ENCODE measurements at regions not wholly inside any gene's neighbourhood (a gene's known extent, or its start where the extent isn't known, plus 50 kb on each side); places are given as distances from the start of the nearest gene placed in this dataset.

DNA sequence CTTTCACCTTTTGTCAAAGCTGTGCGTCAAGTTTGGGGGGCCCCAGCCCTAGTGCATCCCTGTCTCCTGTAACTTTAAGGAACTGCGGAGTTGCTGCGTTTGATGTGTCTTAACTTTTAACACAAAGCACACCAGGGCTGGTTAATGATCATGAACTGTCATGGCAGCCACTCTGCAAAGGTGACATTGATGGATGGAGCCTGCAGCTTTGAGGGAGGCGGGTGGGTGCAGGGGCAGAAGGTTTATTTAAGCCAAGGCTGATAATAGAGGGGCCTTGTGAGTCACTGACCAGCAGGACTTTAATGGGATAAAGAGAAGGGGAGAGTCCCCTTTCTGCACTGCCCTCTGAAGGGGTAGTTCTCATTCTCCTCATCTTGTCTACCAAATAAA, 190.2 kb upstream of the GATA6 start:
- ATAC-seq (no peak), DNase-seq (ENCODE audit: low read depth, low spot score) (no peak)
- Histone ChIP-seq H3K4me2 (ENCODE audit: low read length) (no peak overlapping the region), H3K36me3 (ENCODE audit: control insufficient read depth in 1 of 2, insufficient read depth in 2 of 2, low read length in 2 of 2) (no peaks in the 10 kb centered on the region), H3K27ac (ENCODE audit: low read depth, low read length) (no peak overlapping the region), H3K79me2 (ENCODE audit: insufficient read depth, low read length) (no peaks in the 10 kb centered on the region), H2AFZ (ENCODE audit: low read depth, low read length, poor library complexity, severe bottlenecking) (no peak overlapping the region), H3K27me3 (ENCODE audit: insufficient read depth, low read length) (no peaks in the 10 kb centered on the region), H3K9me3 (ENCODE audit: control insufficient read depth in 1 of 2, insufficient read depth in 1 of 2, low read depth in 1 of 2, low read length in 2 of 2) (no peaks in the 10 kb centered on the region), H3K4me3 (replicated peaks in 1 of 2; ENCODE audit: low read depth in 1 of 2, low read length in 2 of 2) (no peak overlapping the region), H3K9ac (ENCODE audit: low read length) (no peak overlapping the region), H4K20me1 (ENCODE audit: insufficient read depth) (no peaks in the 10 kb centered on the region), H3K9me2 (ENCODE audit: insufficient read depth) (no peaks in the 10 kb centered on the region), H3K4me1 (ENCODE audit: control insufficient read depth in 1 of 2, insufficient read depth in 2 of 2, low read length in 2 of 2) (no peaks in the 10 kb centered on the region)
- POLR2A ChIA-PET, result no interaction called here
- BruUV-seq (replicated peaks), result no TSS peak
- intact Hi-C loops (cut with micrococcal nuclease), result no loop called here
- CTCF ChIA-PET, result no interaction called here
- RAD21 ChIA-PET (ENCODE audit: low non-redundant PET in 1 of 2, low total read pairs in 2 of 2, uncharacterized antibody in 2 of 2, unreplicated experiment in 2 of 2), result no interaction called here
- TF ChIP-seq ZNF274 (IDR thresholded peaks at IDR 0.05; ENCODE audit: low read depth, low read length) (no peak), ZFX (IDR thresholded peaks at IDR 0.05) (no peak), ELF1 (IDR thresholded peaks at IDR 0.05; ENCODE audit: borderline replicate concordance, low read depth) (no peak), CBX3 (IDR thresholded peaks at IDR 0.05; ENCODE audit: low read depth) (no peak), EZH2 (IDR thresholded peaks at IDR 0.05) (no peak), SRF (IDR thresholded peaks at IDR 0.05; ENCODE audit: low read depth) (no peak), CEBPB (IDR thresholded peaks at IDR 0.05; ENCODE audit: low read depth) (no peak)
- TF ChIP-seq, protein P1, sequence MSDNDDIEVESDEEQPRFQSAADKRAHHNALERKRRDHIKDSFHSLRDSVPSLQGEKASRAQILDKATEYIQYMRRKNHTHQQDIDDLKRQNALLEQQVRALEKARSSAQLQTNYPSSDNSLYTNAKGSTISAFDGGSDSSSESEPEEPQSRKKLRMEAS (IDR thresholded peaks at IDR 0.05), result no peak

DNA sequence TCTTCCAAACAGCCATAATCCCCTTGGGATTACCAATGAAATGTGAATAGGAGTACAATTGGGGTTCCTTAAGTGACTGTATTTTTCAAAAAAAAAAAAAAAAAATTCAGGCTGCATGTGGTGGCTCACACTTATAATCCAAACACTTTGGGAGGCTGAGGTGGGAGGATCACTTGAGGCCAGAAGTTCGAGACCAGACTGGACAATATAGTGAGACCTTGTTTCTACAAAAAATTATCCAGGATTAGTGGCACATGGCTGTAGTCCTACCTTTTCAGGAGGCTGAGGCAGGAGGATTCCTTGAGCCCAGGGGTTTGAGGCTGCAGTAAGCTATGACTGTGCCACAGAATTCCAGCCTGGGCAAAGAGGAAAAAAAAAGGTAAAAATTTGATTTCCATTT, 189.6 kb upstream of the GATA6 start:
- H2AFZ ChIP-seq (ENCODE audit: low read depth, low read length, poor library complexity, severe bottlenecking), result no peak overlapping the region
- DNase-seq (ENCODE audit: low read depth, low spot score), result no peak
- H3K9me2 ChIP-seq (ENCODE audit: insufficient read depth), result no peaks in the 10 kb centered on the region
- RAD21 ChIA-PET (ENCODE audit: low non-redundant PET in 1 of 2, low total read pairs in 2 of 2, uncharacterized antibody in 2 of 2, unreplicated experiment in 2 of 2), result no interaction called here
- H3K4me2 ChIP-seq (ENCODE audit: low read length), result no peak overlapping the region
- intact Hi-C loops (cut with micrococcal nuclease), result no loop called here
- H3K4me1 ChIP-seq (ENCODE audit: control insufficient read depth in 1 of 2, insufficient read depth in 2 of 2, low read length in 2 of 2), result no peaks in the 10 kb centered on the region
- H3K9ac ChIP-seq (ENCODE audit: low read length), result no peak overlapping the region
- no peak for ATAC-seq
- H3K27ac ChIP-seq (ENCODE audit: low read depth, low read length), result no peak overlapping the region
- no peaks in the 10 kb centered on the region for H3K9me3 ChIP-seq (ENCODE audit: control insufficient read depth in 1 of 2, insufficient read depth in 1 of 2, low read depth in 1 of 2, low read length in 2 of 2)
- no peaks in the 10 kb centered on the region for H4K20me1 ChIP-seq (ENCODE audit: insufficient read depth)
- no peaks in the 10 kb centered on the region for H3K27me3 ChIP-seq (ENCODE audit: insufficient read depth, low read length)
- CTCF ChIA-PET, result interaction anchor here (1.1 kb wide), 1 partner anchor 18 kb away, joined by 3 read pairs; no protein-coding TSS in a partner anchor
- no peaks in the 10 kb centered on the region for H3K36me3 ChIP-seq (ENCODE audit: control insufficient read depth in 1 of 2, insufficient read depth in 2 of 2, low read length in 2 of 2)
- POLR2A ChIA-PET, result no interaction called here
- BruUV-seq (replicated peaks), result no TSS peak
- no peak overlapping the region for H3K4me3 ChIP-seq (replicated peaks in 1 of 2; ENCODE audit: low read depth in 1 of 2, low read length in 2 of 2)
- TF ChIP-seq, protein P2, sequence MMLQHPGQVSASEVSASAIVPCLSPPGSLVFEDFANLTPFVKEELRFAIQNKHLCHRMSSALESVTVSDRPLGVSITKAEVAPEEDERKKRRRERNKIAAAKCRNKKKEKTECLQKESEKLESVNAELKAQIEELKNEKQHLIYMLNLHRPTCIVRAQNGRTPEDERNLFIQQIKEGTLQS (IDR thresholded peaks at IDR 0.05), result no peak
- no peak for TF ChIP-seq JUND (IDR thresholded peaks at IDR 0.05)
- TF ChIP-seq EGR1 (IDR thresholded peaks at IDR 0.05; ENCODE audit: low read depth), result no peak
- H3K79me2 ChIP-seq (ENCODE audit: insufficient read depth, low read length), result no peaks in the 10 kb centered on the region

Data from HCT116 (cell line).